Neural progenitor cell (in vitro differentiated cells): ENCODE measurements at regions not wholly inside any gene's neighbourhood (a gene's known extent, or its start where the extent isn't known, plus 50 kb on each side); places are given as distances from the start of the nearest gene placed in this dataset.

Experiments
- DNase-seq: peaks from one replicate; pipeline ENCODE4 v3.0.0-alpha.2; 2016; ENCODE audit warnings: low spot score
- H2AFZ ChIP-seq: fragments of 200-600 bp; sonication (generic); replicated peaks from 2 replicates; pipeline ENCODE4 v1.6.1; 2016; ENCODE audit warnings: antibody characterized with exemption
- H3F3A ChIP-seq: fragments of 200-600 bp; sonication (generic); 2 replicates; pipeline ENCODE4 v1.6.1; 2016; ENCODE audit warnings: antibody characterized with exemption, low read depth
- H3K27ac ChIP-seq: fragments of 200-600 bp; sonication (generic); 2 replicates; pipeline ENCODE4 v1.5.1; 2016; ENCODE audit warnings: mild to moderate bottlenecking
- H3K27me3 ChIP-seq: fragments of 200-600 bp; sonication (generic); 2 replicates; pipeline ENCODE4 v1.6.1; 2016; ENCODE audit warnings: mild to moderate bottlenecking, moderate library complexity
- H3K36me3 ChIP-seq: fragments of 200-600 bp; sonication (generic); 2 replicates; pipeline ENCODE4 v1.5.1; 2016
- H3K4me1 ChIP-seq: fragments of 200-600 bp; sonication (generic); 2 replicates; pipeline ENCODE4 v1.6.1; 2016; ENCODE audit warnings: mixed run types
- H3K4me2 ChIP-seq: fragments of 200-600 bp; sonication (generic); 2 replicates; pipeline ENCODE4 v1.6.1; 2016
- H3K4me3 ChIP-seq: fragments of 200-600 bp; sonication (generic); 2 replicates; pipeline ENCODE4 v1.5.1; 2016
- H3K79me2 ChIP-seq: fragments of 200-600 bp; sonication (generic); 2 replicates; pipeline ENCODE4 v1.6.1; 2016; ENCODE audit warnings: low read depth
- H3K9ac ChIP-seq: fragments of 200-600 bp; sonication (generic); 2 replicates; pipeline ENCODE4 v1.6.1; 2016
- H3K9me3 ChIP-seq: fragments of 200-600 bp; sonication (generic); 2 replicates; pipeline ENCODE4 v1.5.1; 2016; ENCODE audit warnings: low read depth
- H4K20me1 ChIP-seq: fragments of 200-600 bp; sonication (generic); 2 replicates; pipeline ENCODE4 v1.6.1; 2016; ENCODE audit warnings: low read depth
- H3K27ac Mint-ChIP-seq: 3 replicates; pipeline ENCODE4 v1.8.0; 2021; ENCODE audit warnings: mixed read lengths
- H3K27me3 Mint-ChIP-seq: 2 replicates; pipeline ENCODE4 v1.8.0; 2022; ENCODE audit warnings: low read depth, mild to moderate bottlenecking, inconsistent platforms, moderate library complexity, mixed read lengths; ENCODE audit not compliant: insufficient read depth
- H3K36me3 Mint-ChIP-seq: 3 replicates; pipeline ENCODE4 v1.8.0; 2021; ENCODE audit warnings: mixed read lengths
- H3K4me1 Mint-ChIP-seq: 3 replicates; pipeline ENCODE4 v1.8.0; 2021; ENCODE audit warnings: mixed read lengths
- H3K4me3 Mint-ChIP-seq: 3 replicates; pipeline ENCODE4 v1.8.0; 2021; ENCODE audit warnings: mild to moderate bottlenecking, moderate library complexity, mixed read lengths
- H3K9me3 Mint-ChIP-seq: 3 replicates; pipeline ENCODE4 v1.8.0; 2020; ENCODE audit warnings: mixed read lengths
- CTCF ChIP-seq: fragments of 200-600 bp; sonication (generic); IDR thresholded peaks from 2 replicates; pipeline ENCODE4 v1.5.1; 2017; ENCODE audit warnings: antibody characterized with exemption, mild to moderate bottlenecking
- EZH2 ChIP-seq: fragments of 200-600 bp; sonication (generic); IDR thresholded peaks from 2 replicates; pipeline ENCODE4 v1.6.1; 2017; ENCODE audit warnings: antibody characterized with exemption, mild to moderate bottlenecking, moderate library complexity
- EZH2phosphoT487 ChIP-seq: fragments of 200-600 bp; sonication (generic); IDR thresholded peaks from 2 replicates; pipeline ENCODE4 v1.6.1; 2017; ENCODE audit warnings: antibody characterized with exemption

- no peak overlapping the region for H2AFZ ChIP-seq
- Mint-ChIP-seq H3K4me1 (no peaks in the 10 kb centered on the region), H3K4me3 (no peak overlapping the region), H3K27me3 (peaks cover 5% of the 10 kb centered on the region), H3K9me3 (no peaks in the 10 kb centered on the region), H3K36me3 (no peaks in the 10 kb centered on the region), H3K27ac (no peak overlapping the region)
- no peaks in the 10 kb centered on the region for H3K36me3 ChIP-seq
- H3K9ac ChIP-seq: no peak overlapping the region
- no peak overlapping the region for H3K4me2 ChIP-seq
- no peak for DNase-seq
- no peaks in the 10 kb centered on the region for H3F3A ChIP-seq
- H4K20me1 ChIP-seq: no peaks in the 10 kb centered on the region
- TF ChIP-seq CTCF: no peak
- no peaks in the 10 kb centered on the region for H3K9me3 ChIP-seq
- H3K4me3 ChIP-seq: no peak overlapping the region
- H3K4me1 ChIP-seq: no peaks in the 10 kb centered on the region
- no peak overlapping the region for H3K27ac ChIP-seq
- H3K27me3 ChIP-seq: no peaks in the 10 kb centered on the region
- H3K79me2 ChIP-seq: no peaks in the 10 kb centered on the region
Measured at GRCh38 chr4:53782458-53782845, 191.2 kb upstream of the LNX1 start.

GRCh38 chr4:53781629-53782457 lies 190.6 kb upstream of the LNX1 start:
- H3K27me3 Mint-ChIP-seq: peaks cover 5% of the 10 kb centered on the region
- Histone ChIP-seq H3K9ac (no peak overlapping the region), H3K9me3 (no peaks in the 10 kb centered on the region), H3K36me3 (no peaks in the 10 kb centered on the region), H3F3A (no peaks in the 10 kb centered on the region), H3K79me2 (no peaks in the 10 kb centered on the region), H3K4me2 (no peak overlapping the region), H3K4me3 (no peak overlapping the region), H3K27ac (no peak overlapping the region), H2AFZ (no peak overlapping the region), H3K27me3 (no peaks in the 10 kb centered on the region), H3K4me1 (no peaks in the 10 kb centered on the region), H4K20me1 (no peaks in the 10 kb centered on the region)
- TF ChIP-seq CTCF (no peak), EZH2phosphoT487 (no peak), EZH2 (no peak)
- no peak overlapping the region for H3K4me3 Mint-ChIP-seq
- DNase-seq: no peak
- no peak overlapping the region for H3K27ac Mint-ChIP-seq
- H3K9me3 Mint-ChIP-seq: no peaks in the 10 kb centered on the region
- H3K4me1 Mint-ChIP-seq: no peaks in the 10 kb centered on the region
- no peaks in the 10 kb centered on the region for H3K36me3 Mint-ChIP-seq

GRCh38 chr4:53780736-53781400 lies 189.6 kb upstream of the LNX1 start:
- Mint-ChIP-seq H3K4me3 (no peak overlapping the region), H3K36me3 (no peaks in the 10 kb centered on the region), H3K9me3 (no peaks in the 10 kb centered on the region), H3K27ac (no peak overlapping the region), H3K27me3 (peaks cover 5% of the 10 kb centered on the region), H3K4me1 (no peaks in the 10 kb centered on the region)
- Histone ChIP-seq H2AFZ (no peak overlapping the region), H3K36me3 (no peaks in the 10 kb centered on the region), H4K20me1 (no peaks in the 10 kb centered on the region), H3K9me3 (no peaks in the 10 kb centered on the region), H3F3A (no peaks in the 10 kb centered on the region), H3K4me3 (no peak overlapping the region), H3K27me3 (no peaks in the 10 kb centered on the region), H3K4me1 (no peaks in the 10 kb centered on the region), H3K79me2 (no peaks in the 10 kb centered on the region), H3K4me2 (no peak overlapping the region), H3K9ac (no peak overlapping the region), H3K27ac (no peak overlapping the region)
- TF ChIP-seq CTCF (no peak), EZH2 (no peak), EZH2phosphoT487 (no peak)
- no peak for DNase-seq
